ENCODE measurements at regions not wholly inside any gene's neighbourhood (a gene's known extent, or its start where the extent isn't known, plus 50 kb on each side); places are given as distances from the start of the nearest gene placed in this dataset.
"Not testable (repeated sequence)": the region's sequence is repeated elsewhere in the genome, so short reads cannot be mapped to it uniquely, and the experiment has no call there.

GRCh38 chr5:57716661-57717060 is 234.1 kb upstream of the ACTBL2 start:
- H3K9me3 Mint-ChIP-seq, result no peaks in the 10 kb centered on the region
- no peaks in the 10 kb centered on the region for H3K4me1 Mint-ChIP-seq
- Histone ChIP-seq H3K36me3 (ENCODE audit: control insufficient read depth, insufficient read depth, low read length) (no peaks in the 10 kb centered on the region), H3K4me1 (ENCODE audit: control insufficient read depth, insufficient read depth, low read length) (no peaks in the 10 kb centered on the region), H3K9ac (ENCODE audit: extremely low read depth, low read length, poor library complexity, severe bottlenecking) (no peak overlapping the region), H3K4me3 (ENCODE audit: low read length) (no peak overlapping the region), H3K27ac (ENCODE audit: low read depth, low read length) (no peak overlapping the region), H3K27me3 (ENCODE audit: control insufficient read depth, insufficient read depth, low read length, poor library complexity, severe bottlenecking) (no peaks in the 10 kb centered on the region), H3K9me3 (ENCODE audit: control insufficient read depth, low read length) (no peaks in the 10 kb centered on the region)
- no peak overlapping the region for H3K4me3 Mint-ChIP-seq
- H3K27me3 Mint-ChIP-seq (ENCODE audit: insufficient read depth), result no peaks in the 10 kb centered on the region
- WGBS, 2 experiments (ENCODE audit: insufficient coverage in 1 of 2, insufficient read length in 1 of 2), result 90% methylated on average over 2 of the region's 3 CpGs; no CpG with 5 or more reads in 1 of the 2 experiments
- TF ChIP-seq, protein P1, sequence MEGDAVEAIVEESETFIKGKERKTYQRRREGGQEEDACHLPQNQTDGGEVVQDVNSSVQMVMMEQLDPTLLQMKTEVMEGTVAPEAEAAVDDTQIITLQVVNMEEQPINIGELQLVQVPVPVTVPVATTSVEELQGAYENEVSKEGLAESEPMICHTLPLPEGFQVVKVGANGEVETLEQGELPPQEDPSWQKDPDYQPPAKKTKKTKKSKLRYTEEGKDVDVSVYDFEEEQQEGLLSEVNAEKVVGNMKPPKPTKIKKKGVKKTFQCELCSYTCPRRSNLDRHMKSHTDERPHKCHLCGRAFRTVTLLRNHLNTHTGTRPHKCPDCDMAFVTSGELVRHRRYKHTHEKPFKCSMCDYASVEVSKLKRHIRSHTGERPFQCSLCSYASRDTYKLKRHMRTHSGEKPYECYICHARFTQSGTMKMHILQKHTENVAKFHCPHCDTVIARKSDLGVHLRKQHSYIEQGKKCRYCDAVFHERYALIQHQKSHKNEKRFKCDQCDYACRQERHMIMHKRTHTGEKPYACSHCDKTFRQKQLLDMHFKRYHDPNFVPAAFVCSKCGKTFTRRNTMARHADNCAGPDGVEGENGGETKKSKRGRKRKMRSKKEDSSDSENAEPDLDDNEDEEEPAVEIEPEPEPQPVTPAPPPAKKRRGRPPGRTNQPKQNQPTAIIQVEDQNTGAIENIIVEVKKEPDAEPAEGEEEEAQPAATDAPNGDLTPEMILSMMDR (conservative IDR thresholded peaks at IDR 0.05), result no peak
- no peaks in the 10 kb centered on the region for H3K36me3 Mint-ChIP-seq (ENCODE audit: low read depth)
- no peak overlapping the region for H3K27ac Mint-ChIP-seq
- no peak for DNase-seq

DNA sequence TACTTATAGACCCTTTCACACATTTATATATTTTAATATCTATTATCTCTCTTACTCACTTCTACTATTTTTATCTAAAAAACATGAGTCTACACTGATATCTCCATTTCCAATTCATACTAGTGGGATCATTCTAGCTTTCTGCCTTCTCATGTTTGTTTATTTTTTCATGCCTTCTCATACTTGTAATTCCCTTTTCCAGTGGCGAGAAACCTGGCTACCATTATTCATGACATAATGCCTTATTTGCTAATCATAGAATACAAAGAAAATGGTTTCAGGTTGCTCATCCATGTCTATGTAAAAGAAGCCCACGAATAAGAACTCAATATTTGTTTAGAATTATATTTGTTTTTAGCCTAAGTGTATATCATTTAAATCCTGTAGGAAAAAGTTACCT is 232.7 kb upstream of the ACTBL2 start:
- no peaks in the 10 kb centered on the region for H3K36me3 Mint-ChIP-seq (ENCODE audit: low read depth)
- 50% methylated on average over 2 of the region's 2 CpGs; no CpG with 5 or more reads in 1 of the 2 experiments for WGBS, 2 experiments (ENCODE audit: insufficient coverage in 1 of 2, insufficient read length in 1 of 2)
- no peak overlapping the region for H3K27ac Mint-ChIP-seq
- H3K4me1 Mint-ChIP-seq, result no peaks in the 10 kb centered on the region
- TF ChIP-seq, protein P1 (conservative IDR thresholded peaks at IDR 0.05), result no peak
- H3K4me3 Mint-ChIP-seq, result no peak overlapping the region
- no peaks in the 10 kb centered on the region for H3K27me3 Mint-ChIP-seq (ENCODE audit: insufficient read depth)
- Histone ChIP-seq H3K27ac (ENCODE audit: low read depth, low read length) (no peak overlapping the region), H3K4me1 (ENCODE audit: control insufficient read depth, insufficient read depth, low read length) (no peaks in the 10 kb centered on the region), H3K4me3 (ENCODE audit: low read length) (no peak overlapping the region), H3K36me3 (ENCODE audit: control insufficient read depth, insufficient read depth, low read length) (no peaks in the 10 kb centered on the region), H3K9ac (ENCODE audit: extremely low read depth, low read length, poor library complexity, severe bottlenecking) (no peak overlapping the region), H3K27me3 (ENCODE audit: control insufficient read depth, insufficient read depth, low read length, poor library complexity, severe bottlenecking) (no peaks in the 10 kb centered on the region), H3K9me3 (ENCODE audit: control insufficient read depth, low read length) (no peaks in the 10 kb centered on the region)
- H3K9me3 Mint-ChIP-seq, result no peaks in the 10 kb centered on the region
- no peak for DNase-seq

DNA sequence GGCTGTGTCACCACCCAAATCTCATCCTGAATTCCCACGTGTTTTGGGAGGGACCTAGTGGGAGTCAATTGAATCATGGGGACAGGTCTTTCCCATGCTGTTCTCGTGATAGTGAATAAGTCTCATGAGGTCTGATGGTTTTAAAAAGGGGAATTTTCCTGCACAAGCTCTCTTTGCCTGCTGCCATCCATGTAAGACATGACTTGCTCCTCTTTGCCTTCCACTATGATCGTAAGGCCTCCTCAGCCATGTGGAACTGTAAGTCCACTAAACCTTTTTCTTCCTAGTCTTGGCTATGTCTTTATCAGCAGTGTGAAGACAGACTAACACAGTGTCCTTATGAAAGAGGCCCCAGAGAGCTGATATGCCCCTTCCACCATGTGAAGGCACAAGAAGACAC is 230.9 kb upstream of the ACTBL2 start:
- not testable (repeated sequence) for H3K4me3 ChIP-seq (ENCODE audit: low read length); H3K27ac ChIP-seq (ENCODE audit: low read depth, low read length); DNase-seq; H3K27ac Mint-ChIP-seq; H3K4me1 ChIP-seq (ENCODE audit: control insufficient read depth, insufficient read depth, low read length); H3K9me3 ChIP-seq (ENCODE audit: control insufficient read depth, low read length); H3K4me3 Mint-ChIP-seq; H3K9me3 Mint-ChIP-seq; H3K27me3 ChIP-seq (ENCODE audit: control insufficient read depth, insufficient read depth, low read length, poor library complexity, severe bottlenecking); H3K27me3 Mint-ChIP-seq (ENCODE audit: insufficient read depth); H3K9ac ChIP-seq (ENCODE audit: extremely low read depth, low read length, poor library complexity, severe bottlenecking); H3K36me3 ChIP-seq (ENCODE audit: control insufficient read depth, insufficient read depth, low read length); H3K36me3 Mint-ChIP-seq (ENCODE audit: low read depth); H3K4me1 Mint-ChIP-seq
- 85 to 91% methylated on average over 2 to 3 of the region's 3 CpGs for WGBS, 2 experiments (ENCODE audit: insufficient coverage in 1 of 2, insufficient read length in 1 of 2)

DNA sequence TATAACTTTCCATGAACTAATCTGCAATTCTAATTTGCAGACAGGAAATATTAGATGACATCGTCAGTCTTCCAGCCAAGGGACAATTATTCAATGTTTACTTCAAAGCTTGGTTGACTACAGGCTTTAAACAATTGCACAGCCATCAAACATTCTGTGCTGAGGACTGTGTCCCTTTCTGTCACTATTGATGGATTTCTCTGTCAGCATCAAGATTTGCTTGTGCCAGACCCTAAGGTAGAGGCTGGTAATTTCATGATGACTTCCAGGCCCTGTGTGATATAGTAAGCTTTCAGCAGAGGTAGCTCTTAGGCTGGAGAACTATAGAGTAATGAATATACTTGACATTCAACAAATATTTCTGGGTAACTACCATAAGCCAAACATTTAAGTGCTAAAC is 229.3 kb upstream of the ACTBL2 start:
- Mint-ChIP-seq H3K4me1 (no peaks in the 10 kb centered on the region), H3K36me3 (ENCODE audit: low read depth) (no peaks in the 10 kb centered on the region), H3K27ac (no peak overlapping the region), H3K27me3 (ENCODE audit: insufficient read depth) (no peaks in the 10 kb centered on the region), H3K4me3 (no peak overlapping the region), H3K9me3 (no peaks in the 10 kb centered on the region)
- no peak for DNase-seq
- Histone ChIP-seq H3K27ac (ENCODE audit: low read depth, low read length) (no peak overlapping the region), H3K9me3 (ENCODE audit: control insufficient read depth, low read length) (peaks cover 6% of the 10 kb centered on the region), H3K4me1 (ENCODE audit: control insufficient read depth, insufficient read depth, low read length) (no peaks in the 10 kb centered on the region), H3K36me3 (ENCODE audit: control insufficient read depth, insufficient read depth, low read length) (no peaks in the 10 kb centered on the region), H3K9ac (ENCODE audit: extremely low read depth, low read length, poor library complexity, severe bottlenecking) (no peak overlapping the region), H3K4me3 (ENCODE audit: low read length) (no peak overlapping the region), H3K27me3 (ENCODE audit: control insufficient read depth, insufficient read depth, low read length, poor library complexity, severe bottlenecking) (no peaks in the 10 kb centered on the region)
- WGBS, 2 experiments (ENCODE audit: insufficient coverage in 1 of 2, insufficient read length in 1 of 2), result 83 to 90% methylated on average over 1 of the region's 1 CpG
- TF ChIP-seq, protein P1 (conservative IDR thresholded peaks at IDR 0.05), result no peak

Data from endodermal cell (in vitro differentiated cells).